GM21447 (cell line): ENCODE measurements at regions not wholly inside any gene's neighbourhood (a gene's known extent, or its start where the extent isn't known, plus 50 kb on each side); places are given as distances from the start of the nearest gene placed in this dataset.
"Not testable (repeated sequence)": the region's sequence is repeated elsewhere in the genome, so short reads cannot be mapped to it uniquely, and the experiment has no call there.

ENCODE experiments used
- ATAC-seq: cut with Tn5 transposase; IDR thresholded peaks from one replicate; pipeline ENCODE4 v1.9.1; 2021; ENCODE audit not compliant: unreplicated experiment

DNA sequence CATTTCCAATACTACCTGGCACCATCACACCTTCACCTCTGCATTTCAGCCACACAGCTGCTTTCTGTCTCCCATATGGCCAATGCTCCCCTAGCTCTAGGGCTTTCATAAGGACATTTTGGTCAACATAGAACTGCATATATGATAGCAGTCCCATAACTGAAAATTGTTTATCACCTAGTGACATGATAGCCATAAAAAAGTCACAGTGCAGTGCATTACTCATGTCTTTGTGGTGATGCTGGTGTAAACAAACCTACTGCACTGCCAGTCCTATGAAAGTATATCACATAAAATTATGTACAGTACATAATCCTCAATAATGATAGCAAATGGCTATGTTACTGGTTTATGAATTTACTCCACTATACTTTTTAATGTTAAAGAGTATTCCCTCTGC is 221.0 kb downstream of the NAF1 start:
- ATAC-seq, result no peak

GRCh38 chr4:162943263-162943662 is 223.4 kb downstream of the NAF1 start:
- no peak for ATAC-seq

DNA sequence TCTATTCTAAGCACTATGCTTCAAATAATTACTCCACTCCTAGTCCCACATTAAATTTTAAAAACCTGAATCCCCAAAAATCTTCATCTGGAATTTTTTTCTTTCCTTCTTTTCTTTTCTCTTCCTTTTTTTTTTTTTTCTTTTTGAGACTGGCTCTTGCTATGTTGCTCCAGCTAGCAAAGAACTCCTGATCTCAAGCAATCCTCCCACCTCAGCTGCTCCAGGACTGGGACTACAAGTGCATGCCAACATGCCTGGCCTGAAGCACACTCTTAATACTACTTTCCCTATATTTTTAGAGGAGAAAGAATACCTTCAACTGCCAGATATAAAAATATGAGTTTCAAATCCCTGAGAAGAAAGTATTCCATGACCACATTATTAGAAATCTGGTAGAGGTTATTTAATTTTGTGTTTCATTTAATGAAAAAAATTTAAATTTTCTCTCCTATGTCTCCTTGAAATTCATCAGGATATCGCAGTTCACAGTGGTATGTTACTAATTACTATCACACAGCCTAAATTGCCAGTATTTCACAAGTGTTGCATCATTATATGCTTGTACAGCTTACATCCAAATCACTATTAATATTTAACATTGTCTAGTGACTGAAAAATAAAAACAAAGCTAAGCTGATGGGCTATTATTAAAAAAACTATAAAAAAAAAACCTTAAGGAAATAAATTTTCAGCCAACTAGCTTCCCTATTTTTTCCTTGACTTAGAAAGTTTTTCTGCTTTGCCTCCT is 227.8 kb downstream of the NAF1 start:
- ATAC-seq, result no peak

DNA sequence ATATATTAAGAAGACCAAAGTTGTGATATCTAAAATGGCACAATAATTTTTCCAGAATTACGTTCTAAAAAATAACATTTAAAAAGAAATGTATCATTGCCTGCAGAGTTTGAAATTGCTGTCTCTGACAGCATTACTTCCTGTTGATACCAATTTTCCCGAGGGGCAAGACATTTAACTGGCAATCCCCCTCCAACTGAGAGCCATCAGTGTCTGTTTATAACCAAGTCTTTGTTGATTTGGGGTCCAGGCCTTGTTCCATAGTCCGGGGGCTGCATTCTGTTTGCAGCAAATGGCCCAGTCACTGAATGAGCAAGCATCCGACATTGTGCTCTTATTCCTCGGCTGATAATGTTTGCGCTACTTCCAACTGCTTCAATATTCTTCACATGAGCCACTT is 231.5 kb downstream of the NAF1 start:
- ATAC-seq, result no peak

- no peak for ATAC-seq
Measured at GRCh38 chr4:162931286-162931685, 235.4 kb downstream of the NAF1 start.

DNA sequence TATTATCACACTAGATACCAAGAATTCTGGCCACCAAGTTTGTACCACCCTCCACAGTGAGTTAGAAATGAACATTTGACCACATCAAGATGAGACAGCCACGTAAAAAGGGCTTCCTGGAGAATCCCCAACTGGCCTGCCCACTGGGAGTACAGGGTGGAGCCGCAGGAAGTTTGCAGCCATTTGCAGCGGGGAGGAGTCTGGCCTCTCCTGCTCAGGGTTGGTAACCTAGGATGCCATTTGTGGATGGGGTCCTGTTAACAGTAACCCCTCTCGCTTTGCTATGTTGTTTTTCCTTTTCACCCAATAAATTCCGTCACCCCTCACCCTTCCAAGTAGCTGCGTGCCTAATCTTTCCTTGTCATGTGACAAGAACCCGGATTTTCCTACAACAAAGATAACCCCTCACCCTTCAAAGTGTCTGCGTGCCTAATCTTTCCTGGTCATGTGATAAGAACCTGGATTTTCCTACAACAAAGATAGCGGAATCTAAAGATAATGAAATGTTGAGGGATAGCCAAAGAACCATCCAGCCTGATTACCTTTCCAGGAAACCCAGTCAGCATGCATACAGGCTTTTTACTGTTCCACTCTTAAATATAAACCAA is 245.4 kb downstream of the NAF1 start:
- no peak for ATAC-seq

- ATAC-seq, result no peak
Measured at GRCh38 chr4:162920649-162921048, 246.0 kb downstream of the NAF1 start.

DNA sequence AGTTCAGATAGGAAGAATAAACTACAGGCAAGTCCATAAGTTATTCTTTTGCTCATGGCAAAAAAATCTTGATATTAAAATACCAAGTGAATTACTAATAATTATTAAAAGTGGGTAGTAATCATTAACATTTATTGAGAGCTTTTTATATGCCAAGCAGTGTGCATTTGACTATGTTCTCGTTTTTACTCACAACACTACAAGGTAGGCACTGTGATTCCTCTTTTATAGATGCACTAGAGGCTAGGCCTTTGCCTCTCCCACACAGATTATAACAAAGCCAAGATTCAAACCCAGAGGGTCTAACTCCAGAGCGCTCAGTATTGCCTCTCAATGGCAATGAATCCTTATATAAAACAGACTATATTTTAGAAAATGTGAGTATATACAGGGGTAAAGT is 254.2 kb downstream of the NAF1 start:
- no peak for ATAC-seq

DNA sequence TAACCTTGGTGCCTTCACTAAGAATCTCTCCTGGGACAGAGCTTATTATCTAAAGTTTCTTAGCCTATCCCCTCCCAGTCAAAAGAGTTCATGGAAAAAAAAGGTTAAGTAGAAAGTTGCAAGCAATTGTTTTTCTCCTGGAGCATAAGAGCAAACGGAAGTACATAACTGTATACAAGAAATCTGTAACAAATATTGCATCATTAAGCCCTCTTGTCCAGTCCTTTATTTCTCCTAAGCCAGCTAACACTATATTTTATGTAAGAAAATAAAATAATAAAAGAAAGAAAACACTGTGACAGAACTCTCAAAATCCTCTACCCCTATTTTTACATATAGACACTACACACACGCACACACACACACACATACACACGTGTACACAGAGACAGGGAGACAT is 255.3 kb downstream of the NAF1 start:
- no peak for ATAC-seq

- no peak for ATAC-seq
Measured at GRCh38 chr4:162909952-162910351, 256.7 kb downstream of the NAF1 start.

- no peak for ATAC-seq
Measured at GRCh38 chr4:162894387-162894786, 272.3 kb downstream of the NAF1 start.

GRCh38 chr4:162891788-162892707 is 274.6 kb downstream of the NAF1 start:
- peak; percentile 99 for ATAC-seq

GRCh38 chr4:162878096-162878495 is 288.6 kb downstream of the NAF1 start:
- no peak for ATAC-seq

GRCh38 chr4:162874748-162875147 is 291.9 kb downstream of the NAF1 start:
- ATAC-seq, result no peak

GRCh38 chr4:162871990-162872389 is 294.7 kb downstream of the NAF1 start:
- no peak for ATAC-seq

DNA sequence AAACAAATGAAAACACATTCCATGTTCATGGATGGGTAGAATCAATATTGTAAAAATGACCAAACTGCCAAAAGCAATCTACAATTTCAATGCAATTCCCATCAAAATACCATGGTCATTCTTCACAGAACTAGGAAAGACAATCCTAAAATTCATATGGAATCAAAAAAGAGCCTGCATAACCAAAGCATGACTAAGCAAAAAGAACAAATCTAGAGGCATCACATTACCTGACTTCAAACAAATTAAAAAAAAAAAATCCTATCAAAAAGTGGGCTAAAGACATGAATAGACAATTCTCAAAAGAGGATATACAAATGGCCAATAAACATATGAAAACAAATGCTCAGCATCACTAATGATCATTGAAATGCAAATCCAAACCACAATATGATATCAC is 297.5 kb downstream of the NAF1 start:
- ATAC-seq, result no peak

- ATAC-seq, result no peak
Measured at GRCh38 chr4:162866565-162866964, 300.1 kb downstream of the NAF1 start.

DNA sequence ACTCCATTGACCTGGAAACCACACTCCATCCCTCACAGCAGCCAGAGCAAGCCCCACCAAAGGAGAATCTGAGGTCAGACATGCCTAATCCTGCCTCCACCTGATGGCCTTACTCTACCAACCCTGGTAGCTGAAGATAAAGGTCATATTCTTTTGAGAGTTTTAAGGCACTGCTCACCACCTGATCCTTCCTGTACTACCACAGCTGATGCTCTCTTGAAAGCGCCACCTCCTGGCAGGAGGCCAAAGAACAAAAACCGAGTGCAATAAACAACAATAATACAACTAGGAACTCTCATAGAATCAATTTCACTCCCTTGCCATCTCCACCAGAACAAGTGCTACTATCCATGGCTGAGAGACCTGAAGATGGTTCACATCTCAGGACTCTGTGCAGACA is 301.6 kb downstream of the NAF1 start:
- no peak for ATAC-seq

DNA sequence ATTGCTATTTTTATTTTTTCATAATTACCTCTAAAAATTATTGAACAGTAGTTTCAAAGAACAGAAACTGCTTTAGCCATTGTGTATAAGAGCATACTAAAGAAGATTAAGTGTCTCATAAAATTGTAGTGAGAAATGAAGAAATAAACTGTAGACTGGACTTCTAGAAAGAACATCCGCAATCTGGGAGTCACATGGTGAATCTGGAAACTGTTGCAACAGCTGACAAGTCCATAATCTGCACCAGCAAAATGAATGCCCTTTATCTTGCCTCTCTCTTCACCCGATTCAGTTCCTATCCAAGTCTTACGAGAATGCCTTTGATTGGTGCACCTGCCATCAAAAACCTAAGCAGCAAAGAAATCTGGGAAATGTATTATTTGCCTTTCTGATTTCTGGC is 312.9 kb downstream of the NAF1 start:
- no peak for ATAC-seq

GRCh38 chr4:162852642-162853041 is 314.0 kb downstream of the NAF1 start:
- no peak for ATAC-seq

DNA sequence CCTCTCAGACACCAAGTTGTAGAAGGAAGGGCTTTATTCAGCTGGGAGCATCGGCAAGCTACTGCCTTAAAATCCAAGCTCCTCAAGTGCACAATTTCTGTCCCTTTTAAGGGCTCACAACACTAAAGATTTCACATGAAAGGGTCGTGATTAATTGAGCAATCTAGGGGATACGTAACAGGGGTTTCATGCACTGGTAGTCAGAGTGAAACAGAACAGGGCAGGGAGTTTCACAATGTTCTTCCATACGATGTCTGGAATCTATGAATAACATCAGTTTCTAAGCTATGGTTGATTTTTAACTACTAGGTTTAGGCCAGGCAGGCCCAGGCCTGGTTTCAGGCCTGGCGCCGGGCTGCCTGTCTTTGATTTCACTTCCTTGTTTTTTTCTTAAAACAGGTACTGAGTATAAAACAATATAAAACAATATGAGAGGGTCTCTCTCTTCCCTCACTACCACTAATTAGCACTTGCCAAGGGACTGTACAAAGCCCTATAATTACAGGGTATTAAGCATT is 315.4 kb downstream of the NAF1 start:
- ATAC-seq, result not testable (repeated sequence)

DNA sequence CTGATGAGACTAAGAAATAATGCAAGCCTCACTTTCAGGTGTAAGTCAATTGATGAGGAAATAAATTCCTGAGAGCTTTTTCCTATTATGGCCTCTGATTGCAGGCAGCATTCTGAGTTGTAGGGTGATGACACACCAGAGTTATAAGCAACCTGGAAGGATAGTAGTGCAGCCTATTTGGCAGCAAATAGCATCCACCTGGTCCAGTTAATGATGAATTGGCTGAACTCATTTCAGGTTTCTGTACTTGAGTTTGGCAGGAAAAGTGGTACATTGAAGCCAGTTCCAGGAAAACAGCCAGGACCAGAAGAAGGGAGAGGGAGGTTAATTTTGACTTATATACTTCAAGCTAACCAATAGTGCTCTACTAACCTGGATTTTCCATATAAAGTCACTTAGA is 316.8 kb downstream of the NAF1 start:
- no peak for ATAC-seq
